Left lung (tissue), 4 donors: ENCODE measurements at regions not wholly inside any gene's neighbourhood (a gene's known extent, or its start where the extent isn't known, plus 50 kb on each side); places are given as distances from the start of the nearest gene placed in this dataset.

Experiments used
- ATAC-seq: fragments of 200-7000 bp; cut with Tn5 transposase; one replicate; pipeline ENCODE4 v1.9.1; 2020; ENCODE audit warnings: moderate library complexity
- DNase-seq, 4 donors: peaks; one replicate each; pipeline ENCODE4 v3.0.0-alpha.2; 2013 to 2020
- H3K27ac ChIP-seq, 2 donors: fragments of 200-600 bp; sonication (generic) in 1 of 2; one replicate each; pipeline versions ENCODE4 v1.5.0 to v1.8.0; 2020 to 2021
- H3K27me3 ChIP-seq, 2 donors: fragments of 200-600 bp; sonication (generic) in 1 of 2; one replicate each; pipeline versions ENCODE4 v1.5.0 to v1.8.0; 2020 to 2021
- H3K36me3 ChIP-seq, 2 donors: fragments of 200-600 bp; sonication (generic) in 1 of 2; one replicate each; pipeline versions ENCODE4 v1.5.0 to v1.8.0; 2020 to 2021
- H3K4me1 ChIP-seq, 2 donors: fragments of 200-600 bp; one replicate each; pipeline ENCODE4 v1.8.0; 2021
- H3K4me3 ChIP-seq, 2 donors: fragments of 200-600 bp; sonication (generic) in 1 of 2; one replicate each; pipeline versions ENCODE4 v1.5.0 to v1.8.0; 2020 to 2021; ENCODE audit warnings: mild to moderate bottlenecking in 1 of 2
- H3K9me3 ChIP-seq, 2 donors: fragments of 200-600 bp; sonication (generic) in 1 of 2; one replicate each; pipeline versions ENCODE4 v1.5.0 to v1.8.0; 2020 to 2021
- intact Hi-C, 2 donors: fragments of 100-400 bp; cut with DNase I; formaldehyde crosslinking; loops; one replicate each; pipeline versions ENCODE4 v1.11.2 to v1.14.2; 2022
- TF ChIP-seq, protein P1 (sequence below), 2 donors: fragments of 200-600 bp; sonication (generic) in 1 of 2; IDR thresholded peaks; one replicate each; pipeline versions ENCODE4 v1.5.0 to v1.8.0; 2021; ENCODE audit warnings: antibody characterized with exemption in 2 of 2
- donor health status: DM: no; HTN: yes; CAD: no.
- donor health status: DM: no; HTN: no; CAD: no.

DNA sequence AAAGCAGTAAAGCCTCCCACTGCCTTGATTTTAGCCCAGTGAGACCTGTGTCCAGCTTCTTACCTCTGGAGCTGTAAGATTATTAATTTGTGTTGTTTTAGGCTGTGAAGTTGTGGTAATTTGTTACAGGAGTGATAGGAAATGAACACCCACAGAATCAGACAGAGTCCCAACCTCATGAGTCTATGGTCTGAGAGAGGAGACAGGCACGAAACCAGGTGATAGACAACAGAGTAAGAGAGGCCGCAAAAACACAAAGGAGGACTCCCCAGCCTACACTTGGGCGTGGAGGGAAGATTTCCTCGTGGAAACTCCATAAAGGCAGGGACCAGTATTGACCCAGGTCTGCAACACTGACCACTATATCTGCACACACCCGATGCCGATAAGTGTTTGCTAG is 234.6 kb upstream of the JUN start:
- TF ChIP-seq, protein P1, sequence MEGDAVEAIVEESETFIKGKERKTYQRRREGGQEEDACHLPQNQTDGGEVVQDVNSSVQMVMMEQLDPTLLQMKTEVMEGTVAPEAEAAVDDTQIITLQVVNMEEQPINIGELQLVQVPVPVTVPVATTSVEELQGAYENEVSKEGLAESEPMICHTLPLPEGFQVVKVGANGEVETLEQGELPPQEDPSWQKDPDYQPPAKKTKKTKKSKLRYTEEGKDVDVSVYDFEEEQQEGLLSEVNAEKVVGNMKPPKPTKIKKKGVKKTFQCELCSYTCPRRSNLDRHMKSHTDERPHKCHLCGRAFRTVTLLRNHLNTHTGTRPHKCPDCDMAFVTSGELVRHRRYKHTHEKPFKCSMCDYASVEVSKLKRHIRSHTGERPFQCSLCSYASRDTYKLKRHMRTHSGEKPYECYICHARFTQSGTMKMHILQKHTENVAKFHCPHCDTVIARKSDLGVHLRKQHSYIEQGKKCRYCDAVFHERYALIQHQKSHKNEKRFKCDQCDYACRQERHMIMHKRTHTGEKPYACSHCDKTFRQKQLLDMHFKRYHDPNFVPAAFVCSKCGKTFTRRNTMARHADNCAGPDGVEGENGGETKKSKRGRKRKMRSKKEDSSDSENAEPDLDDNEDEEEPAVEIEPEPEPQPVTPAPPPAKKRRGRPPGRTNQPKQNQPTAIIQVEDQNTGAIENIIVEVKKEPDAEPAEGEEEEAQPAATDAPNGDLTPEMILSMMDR (IDR thresholded peaks at IDR 0.05) = no peak
- intact Hi-C loops = no loop called here
- no peaks in the 10 kb centered on the region for H3K36me3 ChIP-seq
- DNase-seq (no peak), ATAC-seq (no peak)
- no peaks in the 10 kb centered on the region for H3K27me3 ChIP-seq
- H3K9me3 ChIP-seq = no peaks in the 10 kb centered on the region
- H3K4me3 ChIP-seq = no peak overlapping the region
- H3K4me1 ChIP-seq = peaks cover 5 to 32% of the 10 kb centered on the region in 2 donors
- no peak overlapping the region for H3K27ac ChIP-seq

DNA sequence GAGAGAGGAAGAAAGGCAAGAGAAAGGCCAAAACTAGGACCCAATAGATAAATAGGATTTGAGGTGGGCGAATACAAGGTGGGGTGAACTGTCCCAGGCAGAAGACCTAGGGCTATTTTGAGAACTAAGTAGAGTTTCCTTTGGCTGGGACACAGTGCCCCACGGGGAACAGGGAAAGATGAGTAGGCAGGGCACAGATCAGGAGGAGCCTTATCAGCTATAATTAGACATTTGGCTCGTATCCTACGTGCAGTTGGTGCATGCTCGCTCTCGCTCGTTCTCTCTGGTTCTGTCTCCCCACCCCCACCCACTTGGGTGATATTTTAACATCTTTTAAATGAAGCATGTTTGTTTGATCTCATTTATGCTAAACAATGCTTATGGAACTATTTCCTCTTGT is 235.0 kb upstream of the JUN start:
- intact Hi-C loops = no loop called here
- H3K27ac ChIP-seq = no peak overlapping the region

DNA sequence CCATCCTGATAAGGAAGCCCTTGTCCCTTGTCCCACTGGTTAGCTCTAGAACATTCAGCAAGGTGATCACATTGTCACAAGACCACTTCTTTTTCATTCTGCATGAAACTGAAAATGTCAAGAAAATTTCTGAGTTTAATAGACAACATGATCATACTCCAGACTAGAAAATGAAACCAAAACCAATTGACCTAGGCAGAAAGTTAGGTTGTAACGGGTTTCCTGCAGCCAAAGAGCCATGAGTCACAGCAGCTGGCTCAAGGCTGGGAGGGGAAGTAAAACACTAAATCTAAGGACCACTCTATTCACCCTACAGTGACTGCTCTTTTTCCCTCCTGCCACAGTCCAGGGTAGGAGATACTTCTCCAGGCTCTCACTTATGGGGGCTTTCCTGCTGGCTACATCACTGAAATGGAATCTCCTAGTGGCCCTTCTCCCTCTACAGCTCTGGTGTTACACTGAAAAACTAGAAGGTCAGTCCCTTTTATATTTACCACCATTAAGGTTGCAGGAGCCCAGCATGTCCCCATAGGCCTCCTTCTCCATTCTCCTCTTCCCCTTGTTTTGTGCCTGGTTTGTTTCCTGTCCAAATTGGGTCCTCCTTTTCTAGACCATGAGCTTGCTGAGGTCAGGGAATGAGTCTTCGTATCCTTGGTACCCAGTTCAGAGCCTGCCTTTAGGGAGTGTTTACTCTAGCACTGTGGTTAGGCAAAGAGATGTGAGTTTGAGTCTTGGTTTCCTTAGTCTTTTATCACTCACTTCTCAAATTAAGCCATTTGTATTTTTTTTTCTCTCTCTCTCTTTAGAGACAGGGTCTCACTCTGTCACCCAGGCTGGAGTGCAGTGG is 236.5 kb upstream of the JUN start:
- Histone ChIP-seq H3K4me1 (peaks cover 5 to 23% of the 10 kb centered on the region in 2 donors), H3K27me3 (no peaks in the 10 kb centered on the region), H3K36me3 (no peaks in the 10 kb centered on the region), H3K9me3 (no peaks in the 10 kb centered on the region), H3K4me3 (peak overlapping the region in 1 of 2 donors; percentile 26), H3K27ac (peak overlapping the region; percentile 79 to 80)
- TF ChIP-seq, protein P1 (IDR thresholded peaks at IDR 0.05) = no peak
- intact Hi-C loops = no loop called here
- ATAC-seq (peak; percentile 93), DNase-seq (peak in 2 of 4 donors; percentile 66 to 72)

More for the DNA sequence above, 235.0 kb upstream of the JUN start:
- Histone ChIP-seq H3K36me3 (no peaks in the 10 kb centered on the region), H3K4me3 (no peak overlapping the region), H3K27me3 (no peaks in the 10 kb centered on the region), H3K4me1 (peaks cover 5 to 28% of the 10 kb centered on the region in 2 donors), H3K9me3 (no peaks in the 10 kb centered on the region)
- ATAC-seq (no peak), DNase-seq (no peak)
- TF ChIP-seq, protein P1 (IDR thresholded peaks at IDR 0.05) = no peak

DNA sequence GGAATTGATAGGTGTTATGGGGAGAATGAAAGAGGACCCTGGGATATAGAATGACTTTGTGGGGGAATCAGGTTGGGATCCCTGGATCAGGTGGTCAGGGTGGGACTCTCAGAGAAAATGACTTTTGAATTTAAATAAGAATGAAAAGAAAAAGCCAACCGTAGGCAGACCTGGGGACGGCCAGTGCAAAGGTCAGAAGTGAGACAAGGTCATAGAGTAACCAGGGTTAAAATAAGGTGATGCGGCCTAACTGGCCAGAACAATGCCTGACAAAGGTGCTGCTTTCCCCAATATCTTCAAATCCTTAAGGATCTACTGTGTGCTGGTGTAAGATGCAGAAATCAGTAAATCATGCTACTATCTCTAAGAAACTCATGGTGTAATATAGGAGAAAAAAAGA is 238.4 kb upstream of the JUN start:
- no peak for DNase-seq
- intact Hi-C loops = no loop called here

DNA sequence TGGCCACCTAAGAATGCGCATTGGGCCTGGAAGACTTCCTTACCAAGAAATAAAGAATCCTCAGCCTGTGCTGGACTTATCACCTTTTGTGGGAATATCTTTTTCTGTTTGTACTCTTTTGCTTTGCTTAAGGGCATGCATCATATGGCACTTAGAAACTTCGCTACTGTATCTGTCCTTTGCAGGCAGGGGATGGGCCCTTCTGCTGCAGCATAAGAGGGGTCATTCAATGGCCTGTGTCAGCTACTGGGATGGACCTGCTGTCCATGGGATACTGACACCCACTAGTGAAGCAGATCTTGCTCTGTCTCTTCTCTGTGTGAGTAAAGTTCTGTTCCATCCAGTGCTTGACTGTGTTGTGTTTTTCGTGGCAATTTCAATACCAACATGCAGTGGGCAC is 239.0 kb upstream of the JUN start:
- no peak for DNase-seq
- no peak for ATAC-seq
- Histone ChIP-seq H3K27me3 (no peaks in the 10 kb centered on the region), H3K9me3 (no peaks in the 10 kb centered on the region), H3K4me3 (no peak overlapping the region), H3K27ac (no peak overlapping the region), H3K36me3 (no peaks in the 10 kb centered on the region), H3K4me1 (peaks cover 5 to 18% of the 10 kb centered on the region in 2 donors)
- TF ChIP-seq, protein P1 (IDR thresholded peaks at IDR 0.05) = no peak
- intact Hi-C loops = no loop called here

More for the DNA sequence above, 238.4 kb upstream of the JUN start:
- no peaks in the 10 kb centered on the region for H3K27me3 ChIP-seq
- no peaks in the 10 kb centered on the region for H3K36me3 ChIP-seq
- H3K9me3 ChIP-seq = no peaks in the 10 kb centered on the region
- H3K4me3 ChIP-seq = no peak overlapping the region
- peaks cover 5 to 18% of the 10 kb centered on the region in 2 donors for H3K4me1 ChIP-seq
- H3K27ac ChIP-seq = no peak overlapping the region
- ATAC-seq = no peak
- TF ChIP-seq, protein P1 (IDR thresholded peaks at IDR 0.05) = no peak
